Subcutaneous abdominal adipose tissue (tissue), 5 donors: ENCODE measurements at regions not wholly inside any gene's neighbourhood (a gene's known extent, or its start where the extent isn't known, plus 50 kb on each side); places are given as distances from the start of the nearest gene placed in this dataset.

Experiments
- H3K27ac ChIP-seq: one replicate; pipeline ENCODE4 v1.7.0; 2013; ENCODE audit warnings: low read depth, mild to moderate bottlenecking, inconsistent platforms, low read length, moderate library complexity
- H3K27me3 ChIP-seq, 5 donors: one replicate each; pipeline ENCODE4 v1.7.0; 2013; ENCODE audit warnings: low read length in 5 of 5, inconsistent platforms in 1 of 5; ENCODE audit not compliant: control insufficient read depth in 5 of 5, insufficient read depth in 4 of 5
- H3K36me3 ChIP-seq, 5 donors: one replicate each; pipeline ENCODE4 v1.7.0; 2013; ENCODE audit warnings: low read length in 5 of 5; ENCODE audit not compliant: control insufficient read depth in 5 of 5, insufficient read depth in 5 of 5
- H3K4me1 ChIP-seq, 5 donors: one replicate each; pipeline ENCODE4 v1.7.0; 2013; ENCODE audit warnings: low read length in 5 of 5, mild to moderate bottlenecking in 3 of 5, moderate library complexity in 1 of 5; ENCODE audit not compliant: control insufficient read depth in 5 of 5, insufficient read depth in 5 of 5
- H3K4me3 ChIP-seq, 5 donors: one replicate each; pipeline ENCODE4 v1.7.0; 2013; ENCODE audit warnings: low read length in 5 of 5, low read depth in 1 of 5
- H3K9ac ChIP-seq, 5 donors: one replicate each; pipeline ENCODE4 v1.7.0; 2013; ENCODE audit warnings: low read length in 5 of 5, mild to moderate bottlenecking in 4 of 5, moderate library complexity in 3 of 5
- H3K9me3 ChIP-seq, 5 donors: one replicate each; pipeline ENCODE4 v1.7.0; 2013; ENCODE audit warnings: low read length in 5 of 5; ENCODE audit not compliant: control insufficient read depth in 5 of 5
- donor health status: healthy.
- donor health status: healthy.
- donor health status: healthy.
- donor health status: healthy.
- donor health status: healthy.

DNA sequence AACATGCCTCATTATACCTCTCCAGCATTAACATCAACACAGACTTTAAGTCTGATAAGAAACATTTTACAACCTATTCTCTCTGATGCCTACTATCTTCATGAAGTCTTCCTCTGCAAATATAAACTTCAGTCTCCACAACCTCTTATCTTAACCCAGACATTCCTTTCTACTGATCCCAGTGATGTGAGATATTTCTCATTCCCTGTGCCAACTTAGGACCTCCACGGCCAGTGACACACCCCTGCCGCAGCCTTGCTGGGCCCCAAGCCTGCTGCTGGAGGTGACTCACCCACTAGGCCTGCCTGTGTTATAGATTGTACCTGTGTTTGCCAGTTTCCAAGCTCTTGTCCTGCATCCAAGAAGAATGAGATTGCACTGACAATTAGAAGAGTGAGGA lies 734.5 kb upstream of the CADM2 start:
- Histone ChIP-seq H3K27ac (no peak overlapping the region), H3K4me3 (no peak overlapping the region), H3K9ac (no peak overlapping the region), H3K4me1 (no peaks in the 10 kb centered on the region), H3K36me3 (no peaks in the 10 kb centered on the region), H3K27me3 (no peaks in the 10 kb centered on the region), H3K9me3 (peaks cover 0 to 24% (median 18%) of the 10 kb centered on the region in 5 donors)

DNA sequence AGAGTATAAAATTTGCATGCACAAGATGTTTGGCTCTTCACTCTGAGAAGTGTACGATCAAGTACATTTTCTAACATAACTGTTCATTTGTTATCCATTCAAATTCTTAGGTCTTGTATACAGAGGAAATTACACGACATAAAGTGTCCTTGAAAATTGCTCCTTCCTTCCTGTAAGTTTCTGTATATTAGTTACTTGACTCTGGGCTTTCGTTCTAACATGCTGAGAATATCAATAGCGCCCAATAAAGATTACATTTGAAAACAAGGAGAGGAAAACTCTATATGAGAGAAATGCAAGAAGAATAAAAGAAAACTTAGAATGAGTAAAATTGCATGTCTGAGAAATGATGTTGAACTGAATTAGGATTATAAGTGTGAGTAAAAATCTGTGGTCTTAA lies 722.5 kb upstream of the CADM2 start:
- H3K27ac ChIP-seq: no peak overlapping the region
- H3K36me3 ChIP-seq: no peaks in the 10 kb centered on the region
- H3K4me1 ChIP-seq: no peaks in the 10 kb centered on the region
- no peaks in the 10 kb centered on the region for H3K27me3 ChIP-seq
- no peaks in the 10 kb centered on the region for H3K9me3 ChIP-seq
- no peak overlapping the region for H3K4me3 ChIP-seq
- no peak overlapping the region for H3K9ac ChIP-seq

DNA sequence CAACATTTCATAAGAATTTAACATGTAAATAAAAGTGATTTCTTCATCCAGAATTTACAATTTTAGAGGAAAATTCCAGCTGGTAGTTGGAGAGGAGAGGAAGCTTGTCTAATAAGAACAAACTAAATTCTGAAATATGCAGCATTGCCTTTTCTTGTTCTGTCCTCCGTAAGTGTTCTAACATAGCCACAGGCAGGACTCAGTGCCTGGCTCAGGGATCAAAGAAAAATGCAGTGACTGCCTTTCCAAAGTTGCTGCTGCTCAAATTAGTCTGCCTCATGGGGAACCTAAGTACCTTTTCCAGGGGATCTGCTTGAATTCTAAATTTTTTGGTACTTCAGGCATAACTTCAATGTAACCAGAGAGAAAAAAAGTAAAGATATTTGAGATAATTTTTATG lies 713.0 kb upstream of the CADM2 start:
- H3K9me3 ChIP-seq: peaks cover 0 to 4% (median 0%) of the 10 kb centered on the region in 5 donors
- H3K27me3 ChIP-seq: no peaks in the 10 kb centered on the region
- H3K27ac ChIP-seq: no peak overlapping the region
- no peak overlapping the region for H3K9ac ChIP-seq
- no peaks in the 10 kb centered on the region for H3K36me3 ChIP-seq
- H3K4me1 ChIP-seq: no peaks in the 10 kb centered on the region
- no peak overlapping the region for H3K4me3 ChIP-seq

DNA sequence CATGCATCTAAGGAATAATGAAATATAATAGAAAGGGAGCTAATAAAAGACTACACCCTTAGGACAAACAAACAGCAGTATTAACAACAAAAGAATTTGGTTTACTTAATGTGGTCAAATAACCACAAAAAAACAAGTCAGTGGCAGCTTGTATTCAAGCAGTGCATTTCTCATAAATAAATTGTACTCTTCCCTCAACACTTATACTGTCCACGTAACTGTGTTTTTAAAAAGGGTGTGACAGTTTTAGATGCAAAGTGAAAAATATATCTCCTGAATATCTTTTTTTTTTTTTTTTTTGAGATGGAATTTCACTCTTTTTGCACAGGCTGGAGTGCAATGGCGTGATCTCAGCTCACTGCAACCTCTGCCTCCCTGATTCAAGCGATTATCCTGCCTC lies 698.2 kb upstream of the CADM2 start:
- no peaks in the 10 kb centered on the region for H3K4me1 ChIP-seq
- no peaks in the 10 kb centered on the region for H3K9me3 ChIP-seq
- no peak overlapping the region for H3K4me3 ChIP-seq
- no peak overlapping the region for H3K9ac ChIP-seq
- H3K27me3 ChIP-seq: no peaks in the 10 kb centered on the region
- no peaks in the 10 kb centered on the region for H3K36me3 ChIP-seq
- H3K27ac ChIP-seq: no peak overlapping the region

DNA sequence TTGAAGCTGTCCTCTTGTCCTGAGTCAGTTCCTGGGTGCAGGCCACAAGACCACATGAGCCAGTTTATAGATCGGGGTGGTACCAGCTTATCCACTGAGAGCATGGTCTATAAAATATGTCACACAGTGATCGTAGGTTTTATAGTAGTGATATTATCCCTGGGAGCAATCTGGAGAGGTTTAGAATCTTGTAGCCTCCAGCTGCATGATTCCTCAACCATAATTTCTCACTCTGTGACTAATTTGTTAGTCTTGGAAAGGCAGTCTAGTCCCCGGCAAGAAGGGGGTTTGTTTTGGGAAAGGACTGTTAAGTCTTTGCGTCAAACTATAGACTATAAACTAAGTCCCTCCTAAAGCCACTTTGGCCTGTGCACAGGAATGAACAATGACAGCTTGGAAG lies 693.0 kb upstream of the CADM2 start:
- Histone ChIP-seq H3K9me3 (peaks cover 0 to 4% (median 0%) of the 10 kb centered on the region in 5 donors), H3K36me3 (no peaks in the 10 kb centered on the region), H3K4me3 (no peak overlapping the region), H3K9ac (no peak overlapping the region), H3K27ac (no peak overlapping the region), H3K4me1 (no peaks in the 10 kb centered on the region), H3K27me3 (no peaks in the 10 kb centered on the region)

DNA sequence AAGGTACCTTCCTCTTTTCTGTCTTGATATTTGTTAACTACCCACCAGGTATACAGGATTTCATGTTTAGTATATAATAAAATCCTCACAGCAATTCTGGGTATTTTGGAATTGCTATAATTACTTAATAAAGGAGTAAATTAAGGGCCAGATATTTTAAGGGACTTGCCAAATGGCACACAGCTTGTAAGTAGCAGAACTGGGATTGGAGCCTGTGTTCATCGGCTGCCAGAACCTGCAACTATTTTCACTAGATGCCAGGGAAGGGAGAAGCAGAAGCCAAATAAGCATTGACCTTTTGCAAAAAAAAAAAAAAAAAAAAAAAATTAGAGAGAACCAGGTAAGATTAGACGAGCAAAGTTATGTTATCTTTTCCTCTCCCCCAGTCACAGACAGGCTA lies 683.3 kb upstream of the CADM2 start:
- Histone ChIP-seq H3K4me1 (peaks cover 0 to 9% (median 0%) of the 10 kb centered on the region in 5 donors), H3K27me3 (no peaks in the 10 kb centered on the region), H3K36me3 (no peaks in the 10 kb centered on the region), H3K9ac (no peak overlapping the region), H3K4me3 (no peak overlapping the region), H3K9me3 (no peaks in the 10 kb centered on the region), H3K27ac (no peak overlapping the region)

DNA sequence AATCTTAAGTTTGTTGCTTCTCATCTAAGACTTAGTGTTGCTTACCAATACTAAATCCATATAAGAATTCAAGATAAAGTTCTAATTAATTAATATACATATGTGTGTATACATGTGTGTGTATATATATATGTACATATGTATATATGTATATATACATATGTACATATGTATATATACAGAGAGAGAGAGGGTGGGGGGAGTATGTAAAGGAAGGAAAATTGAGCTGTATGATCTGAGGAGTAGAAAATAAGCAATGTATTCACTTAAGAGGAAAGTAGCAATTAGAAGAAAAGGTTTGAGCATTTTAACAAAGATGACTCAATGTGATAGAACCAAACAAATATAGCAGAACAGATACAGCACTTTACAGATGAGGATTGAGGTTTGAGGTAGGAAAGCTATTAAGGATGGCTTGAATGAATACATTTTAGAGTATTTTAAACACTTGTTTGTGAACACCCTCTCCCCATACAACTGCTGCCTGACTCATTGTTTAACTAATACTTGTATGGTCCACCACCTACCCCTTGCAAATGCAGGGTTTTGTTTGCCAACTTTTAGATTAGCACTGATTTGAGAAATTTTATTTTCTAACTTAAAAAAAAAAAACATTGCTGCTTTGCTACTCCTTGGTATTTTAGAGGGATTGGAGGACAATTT lies 681.1 kb upstream of the CADM2 start:
- Histone ChIP-seq H3K36me3 (no peaks in the 10 kb centered on the region), H3K9me3 (peaks cover 0 to 3% (median 0%) of the 10 kb centered on the region in 5 donors), H3K9ac (no peak overlapping the region), H3K4me1 (peaks cover 0 to 9% (median 0%) of the 10 kb centered on the region in 5 donors), H3K4me3 (no peak overlapping the region), H3K27me3 (no peaks in the 10 kb centered on the region), H3K27ac (no peak overlapping the region)

DNA sequence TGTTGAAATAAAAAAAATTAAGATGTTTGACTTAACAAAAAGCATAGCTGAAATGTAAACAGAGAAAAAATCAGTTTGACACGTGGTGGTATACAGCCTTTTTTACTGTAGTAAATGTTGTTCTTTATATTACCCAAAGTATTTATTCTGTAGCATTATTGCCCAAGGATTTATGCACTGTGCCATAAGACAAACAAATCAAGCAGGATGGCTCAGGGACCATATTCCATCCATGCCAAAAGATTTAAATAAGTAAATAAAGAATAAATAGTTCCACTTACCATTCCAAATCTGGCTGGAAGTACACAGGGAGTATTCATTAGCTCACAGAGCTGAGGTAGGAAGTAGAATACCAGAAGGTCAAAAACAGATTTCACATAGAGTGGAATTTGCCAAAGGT lies 666.7 kb upstream of the CADM2 start:
- no peaks in the 10 kb centered on the region for H3K36me3 ChIP-seq
- H3K27ac ChIP-seq: no peak overlapping the region
- H3K27me3 ChIP-seq: peaks cover 0 to 2% (median 0%) of the 10 kb centered on the region in 5 donors
- no peak overlapping the region for H3K4me3 ChIP-seq
- no peaks in the 10 kb centered on the region for H3K4me1 ChIP-seq
- no peak overlapping the region for H3K9ac ChIP-seq
- no peaks in the 10 kb centered on the region for H3K9me3 ChIP-seq

DNA sequence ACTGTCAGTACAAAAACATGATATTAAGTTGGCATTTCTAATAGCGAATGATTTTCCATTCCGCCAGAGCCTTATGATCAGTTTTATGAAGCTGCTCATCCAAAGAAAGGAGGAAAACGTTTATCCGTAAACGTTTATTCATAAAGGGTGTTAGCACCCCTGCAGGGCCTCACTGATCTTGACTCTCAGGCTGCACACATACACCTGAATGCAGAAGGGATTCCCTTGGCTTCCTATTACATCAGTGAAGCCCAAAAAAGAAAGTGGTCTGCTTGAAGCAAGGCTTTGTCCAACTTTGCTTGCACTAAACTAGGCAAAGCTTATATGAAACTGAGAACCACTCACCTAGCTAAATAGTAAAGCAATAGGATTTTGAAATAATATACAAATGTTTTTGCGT lies 659.5 kb upstream of the CADM2 start:
- no peak overlapping the region for H3K27ac ChIP-seq
- H3K4me1 ChIP-seq: no peaks in the 10 kb centered on the region
- no peaks in the 10 kb centered on the region for H3K9me3 ChIP-seq
- H3K27me3 ChIP-seq: no peaks in the 10 kb centered on the region
- H3K9ac ChIP-seq: no peak overlapping the region
- H3K4me3 ChIP-seq: no peak overlapping the region
- H3K36me3 ChIP-seq: no peaks in the 10 kb centered on the region

DNA sequence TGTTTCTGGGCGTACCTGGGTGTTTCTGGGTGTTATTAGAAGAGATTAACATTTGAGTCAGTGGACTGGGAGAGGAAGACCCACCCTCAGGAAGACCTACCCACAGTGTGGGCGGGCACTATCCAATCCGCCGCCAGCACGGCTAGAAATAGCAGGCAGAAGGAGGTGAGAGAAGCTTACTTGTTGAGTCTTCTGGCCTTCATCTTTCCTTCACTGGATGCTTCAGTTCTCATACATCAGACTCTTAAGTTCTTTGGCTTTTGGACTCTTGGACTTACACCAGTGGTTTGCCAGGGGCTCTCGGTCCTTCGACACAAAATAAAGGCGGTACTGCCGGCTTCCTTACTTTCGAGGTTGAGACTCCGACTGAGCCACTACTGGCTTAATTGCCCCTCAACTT lies 654.6 kb upstream of the CADM2 start:
- no peaks in the 10 kb centered on the region for H3K9me3 ChIP-seq
- H3K27ac ChIP-seq: no peak overlapping the region
- H3K4me1 ChIP-seq: no peaks in the 10 kb centered on the region
- no peaks in the 10 kb centered on the region for H3K36me3 ChIP-seq
- no peaks in the 10 kb centered on the region for H3K27me3 ChIP-seq
- no peak overlapping the region for H3K9ac ChIP-seq
- no peak overlapping the region for H3K4me3 ChIP-seq

DNA sequence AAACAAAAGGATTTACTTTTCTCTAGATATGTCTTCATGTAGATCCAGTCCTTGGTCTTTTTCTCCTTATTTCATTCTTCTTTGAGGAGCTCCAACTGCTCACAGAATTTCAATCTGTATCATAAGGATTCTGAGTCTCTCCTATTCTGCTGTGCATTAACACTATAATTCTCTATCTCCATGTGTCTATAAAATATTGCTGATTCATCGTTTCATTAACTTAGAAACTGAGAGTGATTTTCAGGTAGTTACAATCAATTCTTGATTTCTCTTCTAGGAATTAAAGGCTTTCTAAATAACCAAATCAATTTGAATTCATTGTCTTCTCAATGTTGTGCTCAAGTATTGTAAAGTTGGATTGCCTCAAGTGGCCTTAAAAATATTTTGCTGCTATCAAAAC lies 651.5 kb upstream of the CADM2 start:
- Histone ChIP-seq H3K9ac (no peak overlapping the region), H3K36me3 (no peaks in the 10 kb centered on the region), H3K27ac (no peak overlapping the region)

More for the DNA sequence above, 651.5 kb upstream of the CADM2 start:
- Histone ChIP-seq H3K4me3 (no peak overlapping the region), H3K27me3 (no peaks in the 10 kb centered on the region), H3K9me3 (no peaks in the 10 kb centered on the region), H3K4me1 (no peaks in the 10 kb centered on the region)
